DMS153 treated with DMSO at 0.1 percent for 48 hours (cell line): ENCODE measurements at regions not wholly inside any gene's neighbourhood (a gene's known extent, or its start where the extent isn't known, plus 50 kb on each side); places are given as distances from the start of the nearest gene placed in this dataset.

Source experiments
- DNase-seq: peaks from one replicate; lab custom pipeline; 2025; ENCODE audit not compliant: unreplicated experiment; lab: John Stamatoyannopoulos, UW

GRCh38 chr17:27991462-27991993 is 50.9 kb upstream of the NLK start:
- DNase-seq, result no peak
